ENCODE measurements at regions not wholly inside any gene's neighbourhood (a gene's known extent, or its start where the extent isn't known, plus 50 kb on each side); places are given as distances from the start of the nearest gene placed in this dataset.

DNA sequence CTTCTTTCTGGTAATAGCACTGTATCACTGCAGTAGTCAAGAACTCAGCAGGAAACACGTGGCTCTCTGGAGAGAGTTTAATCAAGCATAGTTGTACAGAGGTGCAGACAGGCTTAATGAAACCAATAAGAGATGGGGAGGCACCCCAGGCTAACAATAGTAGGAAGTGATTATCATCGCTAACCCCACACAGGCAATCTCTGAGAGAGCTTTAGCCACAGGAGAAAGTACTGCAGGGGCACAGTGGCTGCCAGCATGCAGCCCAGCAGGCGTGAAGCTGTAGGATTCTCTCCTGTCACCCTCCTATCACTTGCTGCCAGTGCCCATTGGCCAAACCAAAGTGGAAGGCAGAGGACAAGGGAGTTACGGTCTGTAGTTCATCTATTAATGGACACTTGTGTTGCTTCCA is 450.0 kb upstream of the RASGEF1B start:
- no peak for DNase-seq

- no peak for DNase-seq
These were observed 448.1 kb upstream of the RASGEF1B start for GRCh38 chr4:81919810-81920209.

GRCh38 chr4:81919223-81919622 is 447.5 kb upstream of the RASGEF1B start:
- no peak for DNase-seq

- no peak for DNase-seq
These were observed 443.7 kb upstream of the RASGEF1B start for GRCh38 chr4:81915430-81915829.

GRCh38 chr4:81914623-81915022 is 442.9 kb upstream of the RASGEF1B start:
- DNase-seq = no peak

- DNase-seq = no peak
These were observed 441.7 kb upstream of the RASGEF1B start for GRCh38 chr4:81913427-81913879.

DNA sequence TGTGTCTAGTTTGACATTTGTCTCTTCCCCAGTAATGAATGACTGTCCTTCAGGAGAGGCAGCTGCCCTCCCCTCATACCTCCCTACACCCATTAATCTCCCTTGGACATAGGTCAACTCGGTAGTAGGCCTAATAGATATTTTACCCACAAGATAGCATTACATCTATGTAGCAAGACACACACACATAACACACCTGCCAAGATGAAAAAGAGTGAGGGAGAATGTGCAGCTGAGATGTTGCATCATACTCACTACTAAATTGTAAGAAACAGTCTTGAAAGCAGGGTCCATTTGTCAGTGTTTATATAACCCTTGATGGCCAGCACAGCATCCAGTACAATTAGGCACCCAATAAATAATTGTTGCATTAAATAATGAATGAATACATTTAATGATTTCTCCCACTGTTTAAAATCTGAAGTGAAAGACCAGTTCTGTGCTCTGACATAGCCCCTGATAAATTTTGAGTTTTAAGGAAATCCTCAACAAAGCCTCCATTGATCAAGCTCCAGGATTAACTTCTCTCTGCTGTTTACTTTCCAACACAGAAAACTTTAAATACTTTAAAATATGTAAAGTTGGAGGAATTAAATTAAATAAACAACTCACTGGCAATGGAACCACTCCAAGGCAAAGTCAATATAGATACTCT is 440.8 kb upstream of the RASGEF1B start:
- no peak for DNase-seq

DNA sequence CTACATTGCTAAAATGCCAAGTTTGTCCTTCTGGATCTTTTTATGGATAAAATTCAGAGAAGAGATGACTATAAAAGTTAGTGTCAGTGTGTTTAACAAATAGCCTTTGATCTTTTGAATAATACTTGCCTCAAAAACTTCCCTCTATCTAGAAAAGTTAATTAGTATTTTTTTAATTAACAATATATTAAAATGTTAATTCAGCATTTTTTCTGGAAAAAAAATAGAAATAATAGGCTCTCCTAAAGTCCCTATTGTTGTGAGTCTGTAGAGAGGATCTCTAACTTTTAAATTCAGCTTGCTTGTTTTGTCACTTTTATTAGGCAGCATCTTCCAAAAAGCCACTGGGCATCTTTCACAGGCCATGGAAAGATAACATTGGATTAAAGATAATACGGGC is 435.2 kb upstream of the RASGEF1B start:
- no peak for DNase-seq

GRCh38 chr4:81905971-81906370 is 434.3 kb upstream of the RASGEF1B start:
- DNase-seq = no peak

DNA sequence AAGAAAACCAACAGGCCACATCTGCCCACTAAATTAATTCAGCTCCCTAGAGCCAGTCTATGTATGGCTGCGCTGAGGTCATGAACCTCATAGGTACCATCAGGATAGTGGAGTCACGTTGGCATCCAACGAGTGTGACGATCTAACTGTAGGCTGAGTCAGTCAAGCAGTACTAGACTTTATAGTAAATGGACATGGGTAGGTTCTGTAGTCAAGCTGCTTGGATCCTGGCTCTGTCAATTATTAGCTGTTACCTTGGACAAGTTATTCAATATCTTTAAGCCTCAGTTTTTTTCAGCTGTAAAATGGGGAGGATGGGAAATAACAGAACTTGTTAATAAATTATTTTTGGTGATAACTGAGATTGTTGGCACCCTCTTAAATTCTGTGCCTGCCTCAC is 432.4 kb upstream of the RASGEF1B start:
- DNase-seq = no peak

- no peak for DNase-seq
These were observed 431.5 kb upstream of the RASGEF1B start for GRCh38 chr4:81903212-81903611.

GRCh38 chr4:81898862-81899504 is 427.3 kb upstream of the RASGEF1B start:
- DNase-seq = no peak

DNA sequence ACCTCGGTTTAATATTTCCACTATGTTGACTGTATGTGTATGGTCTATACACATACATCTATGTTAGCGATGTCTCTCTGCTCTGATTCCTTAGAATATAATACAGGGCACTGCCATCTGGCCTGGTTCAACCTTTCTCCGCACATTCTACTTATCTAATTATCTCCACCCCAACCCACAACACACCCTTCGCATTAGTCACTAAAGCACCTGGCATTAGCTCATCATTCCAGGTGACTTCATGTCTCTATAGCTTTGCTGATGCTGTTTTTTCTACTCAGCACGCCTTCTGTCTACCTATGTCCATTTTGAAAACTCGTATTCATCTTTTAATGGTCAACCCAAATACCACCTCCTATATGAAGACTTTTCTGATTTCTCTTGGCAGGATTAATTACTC is 425.2 kb upstream of the RASGEF1B start:
- DNase-seq = no peak

GRCh38 chr4:81891005-81891996 is 419.6 kb upstream of the RASGEF1B start:
- no peak for DNase-seq

DNA sequence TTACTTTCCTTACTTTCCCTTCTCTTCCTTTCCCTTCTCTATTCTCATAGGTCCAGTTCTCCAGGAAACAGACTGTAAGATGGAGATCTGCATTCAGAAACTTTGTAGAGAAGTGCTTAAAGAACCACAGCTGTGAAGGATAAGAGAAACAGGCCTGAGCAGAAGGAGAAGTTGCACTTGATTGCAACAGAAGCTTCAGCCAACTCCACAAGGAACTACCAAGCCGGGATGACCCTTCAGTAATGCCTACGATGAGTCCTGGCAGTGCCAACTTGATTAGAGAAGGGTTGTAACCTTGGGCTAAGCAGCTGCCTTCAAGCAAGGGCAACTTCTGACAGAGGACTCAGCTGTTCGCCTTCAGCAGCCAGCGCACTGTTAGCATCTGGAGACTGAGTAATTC is 413.3 kb upstream of the RASGEF1B start:
- no peak for DNase-seq

GRCh38 chr4:81883530-81884450 is 412.1 kb upstream of the RASGEF1B start:
- DNase-seq = no peak

DNA sequence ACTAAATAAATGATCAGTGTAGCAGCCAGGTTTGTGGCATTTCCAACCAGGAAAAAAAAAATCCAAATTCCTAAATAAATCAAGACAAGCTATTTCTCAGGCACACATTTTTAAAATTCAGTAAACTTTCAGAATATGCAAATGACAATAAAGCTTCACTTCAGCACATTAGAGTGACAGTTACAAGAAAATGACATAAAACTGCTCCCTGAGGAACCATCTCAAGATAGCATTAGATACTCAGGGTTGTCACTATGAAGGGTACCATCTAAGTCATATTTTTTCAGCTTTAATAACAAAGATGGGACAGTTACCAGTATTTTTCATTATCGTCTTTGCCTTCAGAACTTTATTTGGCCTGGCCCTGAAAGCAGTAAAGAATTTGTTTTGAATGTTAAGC is 411.3 kb upstream of the RASGEF1B start:
- DNase-seq = no peak

GRCh38 chr4:81881855-81882621 is 410.3 kb upstream of the RASGEF1B start:
- no peak for DNase-seq

GRCh38 chr4:81876106-81876505 is 404.4 kb upstream of the RASGEF1B start:
- no peak for DNase-seq

DNA sequence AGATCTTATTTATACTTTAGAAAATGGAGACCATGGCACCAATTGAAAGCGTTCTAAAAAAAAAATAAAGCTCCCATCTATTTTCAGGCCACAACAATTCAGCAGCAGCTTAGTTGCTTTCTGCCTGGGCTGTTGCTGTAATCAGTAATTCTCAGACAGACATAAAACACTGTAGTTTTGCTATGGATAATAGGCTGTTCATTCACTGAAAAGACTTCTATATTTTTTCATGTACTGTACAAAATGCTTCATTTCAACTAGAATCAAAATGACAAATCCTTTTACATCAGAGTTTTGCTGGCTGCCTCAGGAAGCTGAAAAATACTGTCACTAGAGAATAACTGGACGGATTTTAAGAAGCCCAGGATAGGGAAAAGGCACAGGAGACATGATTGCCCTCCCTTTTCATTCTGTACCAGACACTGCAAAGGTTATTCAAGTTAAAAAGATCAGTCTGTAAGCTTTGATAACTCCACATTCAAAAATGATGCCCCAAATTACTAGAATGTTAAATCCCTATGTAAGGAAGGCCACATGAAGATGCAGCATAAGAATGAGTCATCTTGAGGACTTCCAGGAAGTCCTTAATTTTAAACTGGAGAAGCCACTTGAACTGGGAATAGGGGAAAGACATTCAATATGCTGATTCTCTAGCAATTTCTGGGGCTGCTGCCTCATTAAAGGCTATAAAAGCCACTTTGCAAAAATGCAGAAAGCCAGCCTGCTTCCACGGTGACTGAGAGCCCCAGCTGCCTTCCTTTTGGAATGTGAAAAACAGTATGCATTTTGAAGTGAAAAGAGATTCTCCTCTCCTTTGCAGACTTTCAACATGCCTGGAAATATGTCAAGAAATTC is 403.2 kb upstream of the RASGEF1B start:
- DNase-seq = no peak

- DNase-seq = no peak
These were observed 398.6 kb upstream of the RASGEF1B start for GRCh38 chr4:81870275-81870674.

Data from T1000 (cell line).